Thymus (tissue), 11 donors: ENCODE measurements at regions not wholly inside any gene's neighbourhood (a gene's known extent, or its start where the extent isn't known, plus 50 kb on each side); places are given as distances from the start of the nearest gene placed in this dataset.

Experiments used
- DNase-seq, 9 donors: peaks; one replicate each; pipeline ENCODE4 v3.0.0-alpha.2; 2013; ENCODE audit warnings: low spot score in 9 of 9, low read depth in 6 of 9, missing footprints in 1 of 9
- H3K27ac ChIP-seq, 2 donors: one replicate each; pipeline ENCODE4 v1.5.1; 2013; ENCODE audit warnings: control low read depth in 1 of 2, low read depth in 1 of 2, low read length in 1 of 2, mild to moderate bottlenecking in 1 of 2, moderate library complexity in 1 of 2
- H3K27me3 ChIP-seq, 2 donors: one replicate each; pipeline ENCODE4 v1.5.1; 2013; ENCODE audit warnings: low read length in 1 of 2; ENCODE audit not compliant: control insufficient read depth in 2 of 2, insufficient read depth in 1 of 2
- H3K36me3 ChIP-seq, 2 donors: one replicate each; pipeline ENCODE4 v1.5.1; 2013; ENCODE audit warnings: low read length in 1 of 2, mild to moderate bottlenecking in 1 of 2, moderate library complexity in 1 of 2; ENCODE audit not compliant: control insufficient read depth in 2 of 2, insufficient read depth in 2 of 2
- H3K4me1 ChIP-seq, 2 donors: one replicate each; pipeline ENCODE4 v1.5.1; 2013; ENCODE audit warnings: low read length in 2 of 2; ENCODE audit not compliant: control insufficient read depth in 2 of 2, insufficient read depth in 2 of 2
- H3K4me3 ChIP-seq, 2 donors: one replicate each; pipeline ENCODE4 v1.5.1; 2013; ENCODE audit warnings: low read length in 2 of 2, control low read depth in 1 of 2, mild to moderate bottlenecking in 1 of 2
- H3K9me3 ChIP-seq, 2 donors: one replicate each; pipeline ENCODE4 v1.5.1; 2013; ENCODE audit warnings: low read length in 1 of 2, mild to moderate bottlenecking in 1 of 2; ENCODE audit not compliant: control insufficient read depth in 2 of 2, insufficient read depth in 1 of 2
- WGBS: extraction: QIAGEN DNeasy Blood & Tissue Kit; methylation state at CpG from one replicate; pipeline ENCODE4 v1.1.7; 2013; 5-methylcytosine and 5-hydroxymethylcytosine counted together
- donor health status: healthy.

DNA sequence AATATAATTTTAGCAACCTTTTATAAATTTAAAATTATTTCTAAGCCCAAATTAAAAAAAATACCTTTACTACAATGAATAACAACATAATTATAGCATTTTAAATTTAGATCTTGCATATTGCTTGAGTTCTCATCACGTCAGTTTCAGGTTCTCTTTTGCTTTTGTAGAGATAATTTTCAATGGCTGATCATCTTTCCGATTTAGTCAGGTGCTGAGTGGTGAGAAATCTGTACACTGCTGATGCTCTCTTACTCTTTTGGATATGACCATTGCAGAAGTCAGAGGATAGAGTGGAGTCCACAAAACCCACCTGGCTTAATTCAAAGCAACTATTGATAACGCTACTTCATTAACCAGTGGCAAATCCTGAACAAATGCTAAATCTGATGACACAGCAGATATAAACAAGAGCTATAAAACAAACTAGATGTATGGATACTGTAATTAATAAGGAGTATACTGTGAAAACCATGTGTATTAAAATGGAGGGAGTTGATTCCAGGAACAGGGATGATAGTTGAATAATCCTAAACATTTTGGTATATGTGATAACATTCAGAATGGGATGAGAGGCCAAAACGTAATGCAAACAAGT is 394.8 kb downstream of the CSNK1G3 start:
- no peak for DNase-seq
- no peak overlapping the region for H3K27ac ChIP-seq
- H3K4me1 ChIP-seq, result no peaks in the 10 kb centered on the region
- H3K36me3 ChIP-seq, result no peaks in the 10 kb centered on the region
- no peak overlapping the region for H3K4me3 ChIP-seq
- WGBS, result 95% methylated on average over 4 of the region's 4 CpGs
- no peaks in the 10 kb centered on the region for H3K9me3 ChIP-seq
- no peaks in the 10 kb centered on the region for H3K27me3 ChIP-seq

GRCh38 chr5:123885081-123885480 is 373.1 kb downstream of the CSNK1G3 start:
- no peaks in the 10 kb centered on the region for H3K36me3 ChIP-seq
- H3K9me3 ChIP-seq, result no peaks in the 10 kb centered on the region
- H3K4me1 ChIP-seq, result no peaks in the 10 kb centered on the region
- H3K4me3 ChIP-seq, result no peak overlapping the region
- no peak for DNase-seq
- no peak overlapping the region for H3K27ac ChIP-seq
- WGBS, result 91% methylated on average over 1 of the region's 1 CpG
- no peaks in the 10 kb centered on the region for H3K27me3 ChIP-seq

DNA sequence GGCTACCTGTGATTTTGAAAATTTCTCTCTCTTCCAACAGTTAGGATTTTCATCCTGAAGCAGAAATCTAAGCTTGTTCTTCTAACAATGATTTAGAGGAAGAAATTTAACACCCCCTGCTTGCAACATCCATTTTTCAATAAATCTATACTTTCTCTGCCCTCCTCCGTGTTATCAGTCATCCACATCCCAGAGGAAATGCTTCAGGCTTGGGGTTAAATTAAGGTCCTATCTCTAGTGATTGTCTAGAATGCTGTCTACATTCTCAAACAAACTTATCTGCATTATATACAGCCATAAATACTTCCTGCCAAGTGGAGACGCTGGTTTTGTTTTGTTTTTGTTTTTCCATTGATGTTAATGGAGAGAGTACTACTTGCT is 371.0 kb downstream of the CSNK1G3 start:
- no peaks in the 10 kb centered on the region for H3K4me1 ChIP-seq
- DNase-seq, result no peak
- WGBS, result 39% methylated on average over 2 of the region's 2 CpGs
- H3K4me3 ChIP-seq, result no peak overlapping the region
- H3K27me3 ChIP-seq, result no peaks in the 10 kb centered on the region
- H3K36me3 ChIP-seq, result no peaks in the 10 kb centered on the region
- no peaks in the 10 kb centered on the region for H3K9me3 ChIP-seq
- no peak overlapping the region for H3K27ac ChIP-seq

GRCh38 chr5:123882319-123882964 is 370.5 kb downstream of the CSNK1G3 start:
- no peak overlapping the region for H3K4me3 ChIP-seq
- no peaks in the 10 kb centered on the region for H3K4me1 ChIP-seq

GRCh38 chr5:123881759-123882244 is 369.8 kb downstream of the CSNK1G3 start:
- DNase-seq, result no peak

More at GRCh38 chr5:123882319-123882964, 370.5 kb downstream of the CSNK1G3 start:
- Histone ChIP-seq H3K27ac (no peak overlapping the region), H3K27me3 (no peaks in the 10 kb centered on the region), H3K9me3 (no peaks in the 10 kb centered on the region), H3K36me3 (no peaks in the 10 kb centered on the region)
- 92% methylated on average over 5 of the region's 5 CpGs for WGBS
- DNase-seq, result no peak

DNA sequence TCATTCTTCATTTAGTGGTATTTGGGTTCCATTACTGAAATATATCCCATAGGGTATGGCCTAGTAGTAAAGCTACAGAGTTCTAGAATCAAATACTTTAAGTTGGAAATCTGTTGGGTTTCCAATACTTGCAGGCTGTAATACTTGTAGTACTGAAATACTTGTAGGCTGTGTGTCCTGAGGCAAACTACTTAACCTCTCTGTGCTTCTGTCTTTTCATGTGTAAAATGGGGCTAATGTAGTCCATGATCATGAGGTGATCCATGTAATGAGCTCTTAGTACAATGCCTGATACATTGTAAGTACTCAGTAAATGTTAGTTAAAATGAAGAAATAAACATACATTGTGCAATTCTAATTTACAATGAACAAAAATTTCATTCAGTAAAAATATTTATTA is 368.9 kb downstream of the CSNK1G3 start:
- Histone ChIP-seq H3K36me3 (no peaks in the 10 kb centered on the region), H3K4me3 (no peak overlapping the region), H3K27ac (no peak overlapping the region), H3K27me3 (no peaks in the 10 kb centered on the region), H3K4me1 (peaks cover 0 to 1% of the 10 kb centered on the region in 2 donors), H3K9me3 (no peaks in the 10 kb centered on the region)
- DNase-seq, result no peak

More at GRCh38 chr5:123881759-123882244, 369.8 kb downstream of the CSNK1G3 start:
- Histone ChIP-seq H3K4me1 (no peaks in the 10 kb centered on the region), H3K9me3 (no peaks in the 10 kb centered on the region), H3K27ac (no peak overlapping the region), H3K27me3 (no peaks in the 10 kb centered on the region), H3K36me3 (no peaks in the 10 kb centered on the region), H3K4me3 (no peak overlapping the region)
- WGBS, result 89% methylated on average over 6 of the region's 6 CpGs

- no peak for DNase-seq
- Histone ChIP-seq H3K27me3 (no peaks in the 10 kb centered on the region), H3K9me3 (no peaks in the 10 kb centered on the region), H3K27ac (no peak overlapping the region), H3K36me3 (no peaks in the 10 kb centered on the region), H3K4me1 (peaks cover 0 to 13% of the 10 kb centered on the region in 2 donors), H3K4me3 (no peak overlapping the region)
- 91% methylated on average over 4 of the region's 4 CpGs for WGBS
Observed at GRCh38 chr5:123879071-123879470, 367.1 kb downstream of the CSNK1G3 start.

GRCh38 chr5:123876276-123876790 is 364.4 kb downstream of the CSNK1G3 start:
- Histone ChIP-seq H3K4me1 (peaks cover 0 to 13% of the 10 kb centered on the region in 2 donors), H3K36me3 (no peaks in the 10 kb centered on the region), H3K9me3 (no peaks in the 10 kb centered on the region), H3K27ac (no peak overlapping the region), H3K27me3 (no peaks in the 10 kb centered on the region), H3K4me3 (no peak overlapping the region)
- 97% methylated on average over 4 of the region's 4 CpGs for WGBS
- DNase-seq, result no peak

- WGBS, result 55% methylated on average over 7 of the region's 7 CpGs
- Histone ChIP-seq H3K27me3 (no peaks in the 10 kb centered on the region), H3K4me1 (peaks cover 0 to 13% of the 10 kb centered on the region in 2 donors), H3K9me3 (no peaks in the 10 kb centered on the region), H3K27ac (peak overlapping the region in 1 of 2 donors; percentile 4), H3K36me3 (no peaks in the 10 kb centered on the region), H3K4me3 (no peak overlapping the region)
- DNase-seq, result peak in 5 of 9 donors; percentile 8 to 43 (median 27)
Observed at GRCh38 chr5:123875561-123876275, 363.7 kb downstream of the CSNK1G3 start.
